Stomach (tissue), 4 donors: ENCODE measurements at regions not wholly inside any gene's neighbourhood (a gene's known extent, or its start where the extent isn't known, plus 50 kb on each side); places are given as distances from the start of the nearest gene placed in this dataset.

ENCODE experiments used
- POLR2AphosphoS5 ChIP-seq, 3 donors: sonication (generic); formaldehyde crosslinking; IDR thresholded peaks; one replicate each; pipeline ENCODE4 v1.6.1; 2016; ENCODE audit warnings: antibody characterized with exemption in 3 of 3
- TF ChIP-seq, protein P1 (sequence below), 7 experiments: fragments of 450-650 bp in 4 of 7; fragments of 200-600 bp in 3 of 7; sonication (generic) in 3 of 7; IDR thresholded peaks; one replicate each; pipeline ENCODE4 v1.5.1; 2016 to 2019; ENCODE audit warnings: antibody characterized with exemption in 7 of 7, control low read depth in 2 of 7, mild to moderate bottlenecking in 1 of 7

DNA sequence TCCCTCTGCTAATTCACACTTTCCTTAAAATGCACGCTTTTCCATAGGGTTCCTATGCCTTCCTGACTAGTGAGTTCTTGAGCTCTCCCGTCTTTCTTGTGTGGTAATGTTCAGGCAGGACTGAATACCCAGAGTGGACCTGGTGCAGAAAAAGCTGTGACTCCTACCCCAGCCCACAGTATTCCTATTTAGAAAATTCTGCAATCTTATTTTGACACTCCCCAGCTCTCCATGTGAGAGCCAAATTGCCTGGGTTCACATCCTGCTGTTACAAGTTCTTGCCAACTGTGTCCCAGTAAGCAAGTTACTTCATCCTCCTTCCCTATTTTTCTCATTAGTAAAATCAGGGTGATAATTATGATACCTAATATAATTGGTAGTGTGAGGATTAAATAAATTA is 290.8 kb upstream of the SLCO3A1 start:
- TF ChIP-seq, protein P1, sequence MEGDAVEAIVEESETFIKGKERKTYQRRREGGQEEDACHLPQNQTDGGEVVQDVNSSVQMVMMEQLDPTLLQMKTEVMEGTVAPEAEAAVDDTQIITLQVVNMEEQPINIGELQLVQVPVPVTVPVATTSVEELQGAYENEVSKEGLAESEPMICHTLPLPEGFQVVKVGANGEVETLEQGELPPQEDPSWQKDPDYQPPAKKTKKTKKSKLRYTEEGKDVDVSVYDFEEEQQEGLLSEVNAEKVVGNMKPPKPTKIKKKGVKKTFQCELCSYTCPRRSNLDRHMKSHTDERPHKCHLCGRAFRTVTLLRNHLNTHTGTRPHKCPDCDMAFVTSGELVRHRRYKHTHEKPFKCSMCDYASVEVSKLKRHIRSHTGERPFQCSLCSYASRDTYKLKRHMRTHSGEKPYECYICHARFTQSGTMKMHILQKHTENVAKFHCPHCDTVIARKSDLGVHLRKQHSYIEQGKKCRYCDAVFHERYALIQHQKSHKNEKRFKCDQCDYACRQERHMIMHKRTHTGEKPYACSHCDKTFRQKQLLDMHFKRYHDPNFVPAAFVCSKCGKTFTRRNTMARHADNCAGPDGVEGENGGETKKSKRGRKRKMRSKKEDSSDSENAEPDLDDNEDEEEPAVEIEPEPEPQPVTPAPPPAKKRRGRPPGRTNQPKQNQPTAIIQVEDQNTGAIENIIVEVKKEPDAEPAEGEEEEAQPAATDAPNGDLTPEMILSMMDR (IDR thresholded peaks at IDR 0.05): no peak
- TF ChIP-seq POLR2AphosphoS5 (IDR thresholded peaks at IDR 0.05): no peak
